ENCODE measurements at regions not wholly inside any gene's neighbourhood (a gene's known extent, or its start where the extent isn't known, plus 50 kb on each side); places are given as distances from the start of the nearest gene placed in this dataset.
"Not testable (repeated sequence)": the region's sequence is repeated elsewhere in the genome, so short reads cannot be mapped to it uniquely, and the experiment has no call there.

- TF ChIP-seq POLR2A (IDR thresholded peaks at IDR 0.05; ENCODE audit: low read length); GATA1 (IDR thresholded peaks at IDR 0.05; ENCODE audit: low read depth, low read length): not testable (repeated sequence)
Observed at GRCh38 chr9:14989336-14989735, 79.1 kb upstream of the FREM1 start.
